CD4-positive, alpha-beta T cell treated with Interleukin-17A for 1 hour (primary cell): ENCODE measurements at regions not wholly inside any gene's neighbourhood (a gene's known extent, or its start where the extent isn't known, plus 50 kb on each side); places are given as distances from the start of the nearest gene placed in this dataset.

Source experiments
- DNase-seq: peaks from one replicate; pipeline ENCODE4 v3.0.0-alpha.2; 2020

DNA sequence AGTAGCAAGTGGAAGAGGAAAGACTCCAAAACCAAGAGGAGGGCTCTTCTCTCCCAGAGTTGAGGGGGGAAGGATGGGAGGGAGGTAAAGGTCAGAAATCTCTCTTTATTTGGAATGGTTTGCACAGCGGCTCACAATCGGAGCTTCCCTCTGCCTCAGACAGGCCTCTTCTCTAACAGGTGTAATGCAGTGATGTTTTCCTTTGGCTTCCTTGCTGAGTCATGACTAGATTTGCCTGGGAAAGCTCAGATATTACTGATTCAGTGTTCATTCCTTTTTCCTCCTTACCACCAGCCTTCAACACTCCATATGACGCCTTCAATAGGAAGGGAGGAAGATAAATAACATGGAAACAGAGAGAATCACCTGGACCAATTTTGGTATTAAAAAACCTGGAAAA, 136.6 kb downstream of the RNF152 start:
- DNase-seq, result no peak

DNA sequence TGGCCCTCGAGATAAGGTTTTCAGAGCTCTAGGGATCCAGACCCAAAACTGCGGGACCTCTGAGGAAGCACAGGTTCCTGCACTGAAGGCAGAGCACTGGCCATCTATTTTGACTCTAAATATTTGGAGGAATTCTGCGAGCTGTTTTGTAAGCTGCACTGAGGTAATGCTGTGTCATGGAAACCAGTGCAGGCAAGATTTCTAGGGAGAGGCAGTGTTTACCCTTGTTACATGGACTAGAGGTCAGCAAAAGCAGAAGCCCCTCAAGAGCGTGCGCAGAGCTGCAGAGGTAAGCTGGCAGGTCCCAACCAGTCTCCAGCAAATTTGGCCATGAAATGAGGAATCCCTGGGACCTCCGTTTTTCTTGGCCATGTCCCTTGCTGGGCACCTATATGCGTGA, 137.3 kb downstream of the RNF152 start:
- DNase-seq, result no peak

DNA sequence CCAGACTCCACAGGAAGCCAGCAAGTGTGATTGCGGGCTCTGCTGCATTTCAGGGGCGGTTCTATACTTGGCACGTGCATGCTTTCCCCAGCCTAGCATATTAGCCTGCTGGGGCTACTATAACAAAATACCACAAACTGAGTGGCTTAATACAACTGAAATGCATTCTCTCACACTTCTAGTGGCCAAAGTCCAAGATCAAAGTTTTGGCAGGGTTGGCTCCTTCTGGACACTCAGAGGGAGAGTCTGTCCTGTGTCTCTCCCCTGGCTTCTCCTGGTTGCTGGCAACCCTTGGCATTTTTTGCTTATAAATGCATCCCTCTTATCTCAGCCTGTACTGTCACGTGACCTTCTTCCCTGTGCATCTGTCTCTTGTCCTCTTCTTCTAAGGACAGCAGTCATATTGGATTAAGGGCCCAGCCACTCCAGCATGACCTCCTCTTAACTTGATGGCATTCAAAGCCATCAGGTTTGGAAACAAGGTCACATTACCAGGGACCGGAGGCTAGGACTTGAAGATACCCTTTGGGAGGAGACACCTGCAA, 138.7 kb downstream of the RNF152 start:
- DNase-seq, result no peak

DNA sequence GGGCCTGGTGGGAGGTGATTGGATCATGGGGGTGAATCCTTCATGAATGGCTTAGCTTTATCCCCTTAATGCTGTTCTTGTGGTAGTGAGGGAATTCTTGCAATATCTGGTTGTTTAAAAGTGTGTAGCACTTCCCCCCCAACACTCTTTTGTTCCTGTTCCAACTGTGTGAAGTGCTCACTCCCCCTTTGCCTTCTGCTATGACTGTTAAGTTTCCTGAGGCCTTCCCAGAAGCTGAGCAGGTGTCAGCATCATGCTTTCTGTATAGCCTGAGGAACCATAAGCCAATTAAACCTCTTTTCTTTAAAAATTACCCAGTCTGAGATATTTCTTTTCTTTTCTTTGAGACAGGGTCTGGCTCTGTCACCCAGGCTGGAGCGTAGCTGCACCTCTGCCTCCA, 139.4 kb downstream of the RNF152 start:
- DNase-seq, result no peak

DNA sequence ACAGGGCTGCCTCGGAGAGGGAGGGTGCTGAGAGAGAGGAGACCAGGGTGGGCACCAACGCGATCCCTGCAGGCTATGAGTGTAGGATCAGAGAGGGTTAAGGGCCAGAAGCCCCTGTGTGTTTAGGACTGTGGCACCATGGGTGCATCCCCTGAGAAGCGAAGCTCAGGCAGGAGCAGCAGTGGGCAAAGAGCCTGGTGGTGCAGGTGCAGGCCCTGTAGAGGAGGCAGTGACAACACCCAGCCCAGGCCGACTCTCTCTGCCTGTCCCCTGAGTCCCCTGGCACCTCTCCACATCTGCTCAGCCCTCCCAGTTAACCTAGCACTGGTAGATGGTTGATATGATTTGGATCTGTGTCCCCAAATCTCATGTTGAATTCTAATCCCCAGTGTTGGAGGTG, 139.8 kb downstream of the RNF152 start:
- DNase-seq, result no peak

DNA sequence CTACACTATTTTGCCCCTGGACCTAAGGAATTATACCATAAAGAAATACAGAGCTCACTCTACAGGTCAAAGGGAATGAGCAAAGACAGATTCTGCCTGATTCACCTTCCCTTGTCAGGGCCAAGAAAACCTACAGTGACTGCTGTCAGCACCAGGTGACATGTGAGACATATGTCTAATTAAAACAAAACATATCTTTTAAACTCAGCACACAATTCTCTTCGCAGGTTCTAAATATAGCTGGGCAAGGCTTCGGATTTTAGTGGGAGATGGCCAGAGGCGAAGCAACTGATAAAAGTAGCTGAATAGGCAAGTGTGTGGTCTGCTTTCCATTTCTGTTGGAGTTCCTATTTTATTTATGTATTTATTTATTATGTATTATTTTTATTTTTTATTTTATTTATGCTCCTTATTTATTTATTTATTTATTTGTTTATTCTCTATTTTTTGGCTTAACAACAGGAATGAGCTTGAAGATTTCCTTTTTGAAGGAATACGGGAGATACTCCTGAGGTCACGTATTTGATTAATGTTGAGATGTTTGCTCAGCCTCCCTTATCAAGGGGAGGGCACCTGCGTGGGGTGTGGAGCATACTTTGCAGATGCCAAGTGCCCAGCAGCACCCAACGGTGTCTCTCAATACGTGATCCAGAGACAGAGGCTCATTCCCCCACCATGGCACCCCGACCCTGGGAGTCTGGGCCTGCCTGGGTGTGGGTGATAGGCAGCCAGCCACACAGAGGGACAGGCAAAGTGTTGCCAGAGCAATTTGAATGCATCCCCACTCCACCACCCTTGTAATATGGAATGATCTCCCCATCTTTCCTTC, 141.8 kb downstream of the RNF152 start:
- no peak for DNase-seq

DNA sequence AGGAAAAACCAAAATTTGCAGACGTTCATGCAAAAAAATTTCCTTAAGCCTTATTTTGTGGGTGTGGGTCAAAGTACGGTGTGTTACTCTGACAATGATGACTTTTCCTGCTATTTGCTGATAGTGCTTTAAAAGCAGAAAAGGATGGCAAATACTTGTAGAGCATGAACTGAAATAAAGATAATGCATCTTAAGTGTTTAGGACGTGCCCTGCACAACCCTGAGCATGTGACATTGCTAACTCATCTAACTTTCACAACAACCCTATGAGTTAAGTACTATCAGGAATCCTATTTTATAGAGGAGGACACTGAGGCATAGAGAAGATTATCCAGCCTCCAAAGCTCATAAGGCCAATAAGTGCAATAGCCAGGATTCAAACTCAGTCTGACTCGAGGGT, 143.3 kb downstream of the RNF152 start:
- no peak for DNase-seq

DNA sequence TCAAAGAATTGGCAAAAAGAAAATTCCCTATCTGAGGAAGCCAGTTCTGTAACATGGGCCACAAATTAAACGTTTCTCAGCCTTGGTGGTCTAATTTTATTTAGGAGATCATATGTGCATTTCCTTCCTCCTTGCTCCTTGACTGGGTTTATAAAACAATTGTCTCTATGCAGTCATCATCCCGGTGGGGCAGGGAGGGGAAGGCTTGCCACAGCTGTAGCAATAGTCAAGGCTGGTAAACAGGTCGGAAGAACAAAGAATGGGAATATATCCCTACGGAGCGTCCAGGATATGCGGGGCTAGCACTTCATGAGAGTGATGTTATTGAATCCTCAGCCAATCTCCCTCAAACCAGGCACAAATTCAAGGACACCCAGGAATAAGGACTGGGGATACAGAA, 143.8 kb downstream of the RNF152 start:
- DNase-seq, result no peak

DNA sequence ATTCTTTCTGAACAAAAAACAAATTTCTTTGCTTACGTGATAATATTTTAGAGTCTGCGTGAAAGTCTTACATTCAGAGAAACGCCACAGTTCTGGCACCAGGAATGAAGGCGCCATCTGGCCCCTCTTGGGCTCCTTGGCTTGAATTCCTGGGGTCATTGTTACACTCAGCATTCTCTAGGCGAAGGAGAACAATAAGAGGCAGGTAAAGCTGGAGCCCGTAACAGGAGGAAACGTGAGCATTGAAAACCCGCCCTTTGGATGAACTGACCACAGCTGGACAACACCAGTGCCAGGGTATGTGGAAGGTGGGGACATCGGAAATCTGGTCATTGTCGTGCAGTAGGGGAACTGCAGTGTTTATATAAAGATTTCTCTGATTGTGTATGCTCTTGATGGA, 144.8 kb downstream of the RNF152 start:
- no peak for DNase-seq

DNA sequence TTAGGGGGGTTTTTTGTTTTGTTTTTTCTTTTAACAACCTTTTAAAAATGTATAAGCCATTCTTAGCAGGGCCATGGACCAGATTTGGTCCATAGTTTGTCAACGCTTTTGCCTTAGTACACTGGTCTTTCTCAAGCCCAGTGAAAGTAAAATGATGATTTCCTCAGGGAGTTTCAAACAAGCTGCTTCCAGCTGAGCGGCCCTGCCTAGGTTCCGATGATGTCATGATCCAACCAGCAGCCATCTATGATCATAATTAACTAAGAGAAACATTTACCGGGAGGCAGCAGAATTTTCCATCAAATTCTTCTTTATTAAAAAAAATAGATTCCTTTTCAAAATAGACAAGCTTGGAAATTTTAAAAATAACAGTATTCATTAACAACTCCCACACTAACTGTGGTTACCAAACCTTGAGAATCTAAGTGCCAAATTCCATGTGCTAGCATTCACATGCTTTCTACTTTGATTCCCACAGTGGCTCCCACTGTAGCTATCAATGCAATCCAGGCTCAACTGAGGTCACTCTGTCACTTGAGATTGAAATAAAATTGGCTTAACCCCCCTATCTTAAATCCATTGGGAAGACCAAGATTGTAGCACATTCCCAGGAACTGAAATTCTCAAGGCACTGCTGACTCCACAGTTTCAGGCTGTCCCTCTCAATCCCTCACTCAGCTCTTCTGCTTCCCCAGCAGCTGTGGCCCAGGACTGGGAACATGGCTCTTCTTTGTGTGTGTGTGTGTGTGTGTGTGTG, 148.9 kb downstream of the RNF152 start:
- no peak for DNase-seq

DNA sequence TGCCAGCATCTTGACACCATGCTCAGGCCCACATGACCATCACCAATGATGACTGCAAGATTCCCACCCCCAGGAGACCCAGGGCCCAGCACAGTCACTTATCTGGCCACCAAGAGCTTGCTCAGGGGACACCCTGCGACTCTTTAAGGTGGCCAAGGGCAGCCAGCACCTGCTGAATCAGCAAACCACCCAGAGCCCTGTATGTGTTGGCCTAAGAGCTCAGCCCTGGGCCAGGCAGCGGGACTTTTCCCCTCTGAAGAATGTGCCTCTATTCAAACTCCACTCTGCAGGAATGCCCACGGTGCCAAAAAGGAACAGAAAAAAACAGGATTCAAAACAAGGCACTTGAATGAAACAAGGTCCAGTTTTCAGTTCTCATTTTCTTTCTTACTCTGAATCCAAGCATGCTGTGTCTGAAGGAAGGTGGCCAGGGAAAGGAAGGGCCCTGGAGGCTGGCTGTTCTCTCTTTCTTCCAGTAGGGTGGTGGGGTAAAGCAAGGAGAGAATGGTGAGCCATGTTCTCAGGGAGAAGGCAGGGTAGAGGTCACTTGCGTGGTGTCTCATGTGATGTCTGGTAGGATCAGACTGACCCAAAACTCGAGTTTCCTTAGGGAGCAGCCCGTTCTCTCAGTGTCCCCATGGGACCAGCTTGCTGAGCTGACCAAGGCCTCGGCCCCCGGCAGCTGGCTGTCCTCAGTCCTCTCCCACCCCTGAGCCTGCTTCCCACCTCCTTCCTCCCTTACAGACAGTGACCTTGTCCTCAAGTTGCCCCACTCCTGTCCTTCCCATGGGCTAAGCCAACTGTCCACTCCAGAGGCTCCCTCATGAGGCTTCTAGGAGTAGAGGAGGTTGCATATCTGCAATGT, 150.0 kb downstream of the RNF152 start:
- no peak for DNase-seq

DNA sequence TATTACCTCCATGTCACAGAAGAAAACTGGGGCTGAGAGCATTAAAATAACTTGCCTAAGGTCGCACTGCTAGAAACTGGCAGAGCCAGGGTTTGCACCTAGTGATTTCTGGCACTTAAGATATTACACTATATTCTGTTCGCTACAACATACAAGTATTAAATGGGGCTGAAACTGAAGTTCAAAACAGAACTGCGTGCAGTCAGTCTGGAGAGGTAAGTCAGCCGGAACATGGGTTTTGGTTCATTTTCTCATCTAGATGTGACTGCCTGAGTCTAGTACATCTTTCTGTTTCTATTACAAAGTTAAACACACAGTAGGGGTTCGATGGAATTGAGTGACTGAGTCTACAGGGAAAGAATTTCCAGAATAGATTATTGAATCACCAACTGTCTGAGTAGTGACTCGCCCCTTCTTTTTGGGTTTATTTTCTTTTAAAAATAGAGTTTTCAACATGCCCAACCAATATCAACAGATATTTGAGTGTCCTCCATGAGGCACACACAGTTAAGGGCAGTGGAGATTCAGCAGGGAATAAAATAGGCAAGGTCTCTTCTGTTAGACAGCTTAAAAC, 150.8 kb downstream of the RNF152 start:
- no peak for DNase-seq

DNA sequence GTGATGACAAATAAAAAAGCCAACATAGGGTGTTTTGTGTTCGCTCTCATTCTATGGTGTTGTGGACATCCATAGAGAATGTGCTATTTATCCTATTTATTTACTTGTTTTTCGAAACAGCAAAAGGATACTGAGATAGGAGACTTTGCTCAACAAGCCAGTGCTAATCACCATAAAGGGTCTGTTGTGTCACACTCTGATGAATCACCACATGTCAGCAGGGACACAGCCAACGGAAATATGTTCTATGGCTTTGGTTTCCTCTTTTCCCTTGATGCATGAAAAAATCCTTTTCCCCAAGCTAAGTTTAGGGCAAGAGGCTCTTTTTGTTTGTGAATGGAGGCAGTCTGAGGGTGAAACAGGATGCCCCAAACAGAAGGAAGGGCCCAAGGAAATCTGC, 154.3 kb downstream of the RNF152 start:
- DNase-seq, result no peak

DNA sequence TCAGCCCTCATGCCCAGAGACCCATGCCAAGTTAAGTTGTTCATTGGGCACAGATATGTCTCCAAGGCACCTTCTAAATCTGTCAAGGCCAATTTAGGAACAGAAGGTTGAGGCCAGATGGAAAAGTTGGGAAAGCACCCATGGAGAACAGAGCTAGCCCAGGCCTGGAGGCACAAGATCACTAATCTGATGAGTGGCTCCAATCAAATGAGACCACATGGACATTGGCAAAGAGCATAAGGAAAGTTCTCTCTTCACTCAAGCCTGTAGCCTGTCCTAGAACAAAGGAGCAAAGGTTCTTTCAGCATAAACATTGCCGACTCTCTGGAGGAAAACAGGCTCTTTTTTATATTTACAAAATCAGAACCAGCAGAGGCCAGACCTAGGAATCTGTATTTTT, 154.8 kb downstream of the RNF152 start:
- no peak for DNase-seq

DNA sequence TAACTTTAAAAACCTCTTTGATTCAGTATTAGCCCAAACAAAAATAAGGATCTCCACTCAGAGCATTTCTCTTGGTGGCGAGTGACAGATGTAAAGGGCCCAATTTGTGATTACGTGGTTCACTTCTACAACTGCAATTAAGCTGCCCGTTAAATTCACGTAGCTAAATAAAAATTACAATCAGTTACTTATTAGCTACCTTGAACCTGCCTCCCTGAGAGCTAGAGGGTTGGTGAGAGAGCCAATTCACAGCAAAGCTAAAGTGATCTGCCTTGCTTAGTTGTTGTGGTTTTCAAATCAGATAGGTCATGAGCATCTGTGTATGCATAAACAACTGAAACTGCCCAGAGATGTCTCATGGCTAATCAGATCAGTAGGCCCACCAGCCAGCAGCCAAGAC, 156.7 kb downstream of the RNF152 start:
- no peak for DNase-seq

DNA sequence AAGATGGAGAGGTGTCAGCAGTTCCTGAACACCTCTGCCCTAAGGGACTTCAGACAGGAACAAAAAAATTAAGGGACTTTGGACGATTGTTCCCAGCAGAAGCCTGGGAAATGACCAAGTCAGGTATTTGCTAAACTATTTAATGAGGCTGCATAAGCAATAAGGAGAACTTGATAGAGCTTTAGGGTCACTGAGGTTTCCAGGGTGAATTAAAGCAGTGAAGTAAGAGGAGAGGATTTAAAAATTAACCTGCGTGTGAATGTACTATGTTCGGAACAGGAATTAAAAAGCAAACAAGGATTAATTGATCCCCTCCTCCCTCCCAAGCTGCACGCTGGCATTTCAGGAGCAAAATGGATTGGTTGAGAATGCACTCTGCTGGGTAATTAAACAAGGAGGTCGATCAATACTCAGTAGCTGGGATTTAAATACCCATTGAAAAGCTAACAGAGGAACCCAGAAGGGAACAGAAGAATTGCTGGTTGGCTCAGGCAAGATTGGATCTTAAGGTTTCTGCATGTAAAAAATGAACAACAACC, 157.2 kb downstream of the RNF152 start:
- DNase-seq, result no peak

DNA sequence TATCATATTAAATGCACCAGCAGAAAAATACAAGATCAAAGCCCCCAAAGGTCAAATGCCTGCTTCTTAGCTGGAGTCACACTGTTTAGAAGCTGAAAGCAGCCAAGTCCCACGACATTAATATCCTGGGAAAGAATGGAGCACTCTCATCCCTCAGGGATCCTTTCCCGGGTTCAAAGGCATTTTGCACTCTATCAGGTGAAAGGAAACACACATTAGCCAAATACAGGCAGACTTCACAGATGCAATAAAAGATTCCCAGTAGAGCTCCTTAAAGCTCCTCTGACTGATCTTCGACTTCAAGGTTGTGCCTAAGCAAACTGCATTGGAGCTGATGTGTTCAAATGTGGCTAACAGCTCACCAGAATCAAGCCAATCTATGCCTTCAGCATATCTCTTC, 158.4 kb downstream of the RNF152 start:
- no peak for DNase-seq

DNA sequence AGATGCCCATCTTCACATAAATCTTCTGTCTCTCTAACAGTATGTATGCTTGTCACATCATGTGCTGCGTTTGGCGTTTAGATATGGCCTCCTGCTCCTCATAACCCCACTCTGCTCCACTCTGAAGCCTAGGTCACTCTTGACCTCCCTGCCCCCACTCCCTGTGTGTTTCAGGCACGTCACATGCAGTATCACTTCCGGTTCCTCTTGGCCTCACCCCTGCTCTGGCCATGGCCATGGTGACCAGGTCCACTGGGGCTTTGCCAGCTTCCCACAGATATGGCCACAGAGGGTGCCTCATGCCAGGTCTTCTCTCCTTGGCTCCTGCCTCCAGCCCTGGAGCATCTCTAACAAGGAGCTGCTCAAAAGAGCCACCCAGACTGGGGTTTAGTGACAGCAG, 160.0 kb downstream of the RNF152 start:
- no peak for DNase-seq

DNA sequence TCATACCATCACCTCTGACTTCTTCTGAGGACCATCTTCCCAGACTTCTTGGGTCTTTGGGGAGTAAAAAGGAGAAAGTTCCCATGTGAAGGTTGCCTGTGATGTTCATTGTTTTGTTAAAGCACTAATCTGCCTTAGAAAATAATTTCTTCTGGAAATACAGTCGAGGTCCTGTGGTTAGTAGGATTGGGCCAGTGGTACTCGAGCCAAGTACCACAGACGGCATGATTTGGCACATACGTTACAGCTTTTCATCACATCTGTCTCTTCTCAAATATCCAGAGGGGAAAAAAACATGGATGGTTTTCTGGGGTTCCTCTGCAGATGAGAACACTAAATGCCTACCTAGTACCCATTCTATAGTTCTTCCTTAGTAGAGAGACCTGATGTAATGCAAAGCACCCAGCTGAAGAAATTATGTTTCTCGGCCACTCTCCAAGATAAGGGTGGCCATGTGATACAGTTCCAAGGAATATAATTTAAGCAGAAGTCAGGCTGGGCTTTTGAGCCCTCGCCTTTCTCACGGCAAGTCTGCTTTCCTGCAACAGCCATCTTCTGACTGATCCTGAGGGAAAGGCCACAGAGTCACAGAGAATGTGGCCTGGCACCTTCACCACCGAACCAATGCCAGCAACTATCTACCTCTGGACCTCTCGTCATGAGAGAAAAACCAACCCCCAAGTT, 161.0 kb downstream of the RNF152 start:
- no peak for DNase-seq

DNA sequence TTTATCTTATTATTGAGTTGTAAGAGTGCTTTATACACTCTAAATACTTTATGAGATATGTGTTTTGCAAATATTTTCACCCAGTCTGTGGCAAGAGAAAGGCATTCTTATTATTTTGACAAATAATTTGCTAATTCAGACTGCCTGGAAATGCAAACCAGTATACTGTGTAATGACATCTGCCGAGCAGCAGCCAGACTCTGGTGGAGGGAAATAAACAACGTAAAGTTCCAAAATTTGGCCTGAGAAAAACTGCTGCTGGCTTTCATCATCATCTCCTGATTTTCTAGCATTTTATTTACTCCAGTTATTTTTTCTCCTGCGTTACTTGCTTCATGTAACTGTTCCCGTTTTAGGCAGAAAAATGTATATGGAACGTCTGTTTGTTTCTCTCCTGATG, 161.6 kb downstream of the RNF152 start:
- no peak for DNase-seq

DNA sequence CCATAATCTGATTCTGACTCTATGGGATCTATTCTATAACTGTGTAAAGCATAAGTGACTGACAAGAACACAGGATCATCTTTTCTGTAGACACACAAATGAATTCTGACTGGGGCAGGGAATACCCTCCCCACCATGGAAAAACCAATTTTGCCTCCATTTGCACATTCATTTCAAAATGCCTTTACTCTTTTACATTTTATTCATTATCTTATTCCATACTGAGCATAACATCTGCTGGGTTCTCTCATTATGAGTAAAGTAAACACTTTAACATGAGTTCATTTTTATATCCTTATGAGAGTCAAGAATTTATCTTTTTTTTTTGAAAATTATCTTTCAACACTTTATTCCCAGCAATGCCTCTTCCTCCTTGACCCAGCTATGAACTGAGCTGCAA, 163.5 kb downstream of the RNF152 start:
- no peak for DNase-seq
